H4 (cell line): ENCODE measurements at regions not wholly inside any gene's neighbourhood (a gene's known extent, or its start where the extent isn't known, plus 50 kb on each side); places are given as distances from the start of the nearest gene placed in this dataset.
"Not testable (repeated sequence)": the region's sequence is repeated elsewhere in the genome, so short reads cannot be mapped to it uniquely, and the experiment has no call there.

Source experiments
- DNase-seq: peaks from one replicate; pipeline ENCODE4 v3.0.0-alpha.2; 2015; ENCODE audit warnings: low spot score

DNA sequence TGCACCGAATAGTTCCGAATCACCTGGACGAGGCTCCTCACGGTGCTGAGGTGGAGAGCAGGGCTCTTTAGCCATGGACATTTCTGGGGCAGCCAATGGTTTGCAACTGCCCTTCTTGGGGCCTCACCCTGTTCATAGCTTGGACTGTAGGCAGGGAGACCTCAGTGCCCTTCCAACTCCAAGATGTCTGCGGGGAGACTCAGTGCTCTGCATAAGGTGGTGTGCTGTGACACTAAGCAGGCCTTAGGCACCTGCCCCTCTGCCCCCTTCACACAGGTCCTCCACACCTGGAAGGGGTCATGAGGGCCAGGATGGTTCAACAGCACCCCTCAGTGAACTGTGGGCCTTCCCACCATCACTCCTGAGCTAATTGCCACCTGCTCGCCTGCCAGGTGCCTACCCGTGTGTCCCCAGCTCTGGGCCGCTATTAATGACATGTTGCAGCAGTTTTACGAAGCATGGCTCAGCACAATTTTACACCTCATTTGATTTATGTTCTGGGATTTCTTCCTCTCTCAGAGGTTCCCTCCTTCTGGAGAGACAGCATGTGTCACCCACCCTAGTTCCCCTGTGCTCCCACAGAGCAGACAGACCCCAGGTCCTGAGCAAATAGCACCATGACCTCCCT lies 101.2 kb upstream of the SMAD3 start:
- no peak for DNase-seq

- DNase-seq, result no peak
Observed at GRCh38 chr15:66964791-66965190, 100.6 kb upstream of the SMAD3 start.

GRCh38 chr15:66965201-66965900 lies 100.1 kb upstream of the SMAD3 start:
- DNase-seq, result no peak

DNA sequence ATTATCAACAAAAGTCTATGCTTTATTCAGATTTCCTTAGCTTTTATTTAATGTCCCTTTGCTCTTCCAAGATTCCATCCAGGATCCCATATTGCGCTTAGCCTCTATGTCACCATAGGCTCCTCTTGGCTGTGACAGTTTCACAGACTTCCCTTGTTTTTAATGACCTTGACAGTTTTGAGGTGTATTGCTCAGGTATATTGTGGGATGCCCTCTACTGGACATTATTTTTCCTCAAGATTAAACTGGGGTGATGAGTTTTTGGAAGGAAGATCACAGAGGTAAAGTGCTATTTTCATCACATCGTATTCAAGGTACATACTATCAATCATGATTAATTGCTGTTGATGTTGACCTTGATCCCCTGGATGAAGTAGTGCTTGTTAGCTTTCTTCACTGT lies 99.1 kb upstream of the SMAD3 start:
- DNase-seq, result no peak

GRCh38 chr15:66968806-66969596 lies 96.4 kb upstream of the SMAD3 start:
- no peak for DNase-seq

DNA sequence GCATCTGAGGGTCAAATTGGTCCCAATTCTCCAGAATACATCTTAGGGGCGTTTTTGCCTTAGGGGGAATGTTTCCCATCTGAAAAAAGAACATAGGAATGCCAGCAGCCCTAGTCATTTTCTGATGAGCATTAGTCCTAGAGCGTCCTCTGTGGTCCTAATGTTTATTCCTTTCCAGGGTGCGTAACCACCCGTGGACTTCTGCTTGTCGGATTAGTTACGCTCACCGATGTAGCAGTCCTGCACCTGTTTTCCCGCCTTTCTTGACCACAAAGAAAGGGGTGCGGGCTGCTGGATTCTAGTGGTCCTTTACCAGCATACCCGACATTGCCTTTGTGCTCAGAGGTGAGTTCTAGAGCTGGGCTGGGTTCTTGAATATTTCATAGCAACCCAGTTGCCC lies 91.3 kb upstream of the SMAD3 start:
- DNase-seq, result not testable (repeated sequence)

GRCh38 chr15:66976106-66976640 lies 89.2 kb upstream of the SMAD3 start:
- DNase-seq, result not testable (repeated sequence)

GRCh38 chr15:66980326-66980725 lies 85.1 kb upstream of the SMAD3 start:
- DNase-seq, result not testable (repeated sequence)

DNA sequence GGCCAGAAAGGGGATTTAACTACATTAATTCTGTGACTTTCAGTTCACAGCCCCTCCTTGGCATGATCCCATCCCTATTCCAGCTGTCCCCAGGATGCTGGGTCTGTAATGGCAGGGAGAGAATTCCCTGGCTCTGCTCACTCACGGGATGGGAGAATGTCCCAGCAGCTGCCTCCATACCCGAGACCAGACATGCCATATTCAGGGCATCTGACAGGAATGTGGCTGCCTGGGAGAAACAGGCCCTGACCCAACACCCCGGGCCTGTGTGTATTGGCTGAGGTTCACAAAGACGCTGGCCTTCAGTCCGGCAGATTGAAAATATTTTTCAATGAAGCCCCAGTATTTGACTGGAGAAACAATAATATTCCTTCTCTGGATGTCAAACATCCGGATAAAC lies 83.6 kb upstream of the SMAD3 start:
- no peak for DNase-seq

DNA sequence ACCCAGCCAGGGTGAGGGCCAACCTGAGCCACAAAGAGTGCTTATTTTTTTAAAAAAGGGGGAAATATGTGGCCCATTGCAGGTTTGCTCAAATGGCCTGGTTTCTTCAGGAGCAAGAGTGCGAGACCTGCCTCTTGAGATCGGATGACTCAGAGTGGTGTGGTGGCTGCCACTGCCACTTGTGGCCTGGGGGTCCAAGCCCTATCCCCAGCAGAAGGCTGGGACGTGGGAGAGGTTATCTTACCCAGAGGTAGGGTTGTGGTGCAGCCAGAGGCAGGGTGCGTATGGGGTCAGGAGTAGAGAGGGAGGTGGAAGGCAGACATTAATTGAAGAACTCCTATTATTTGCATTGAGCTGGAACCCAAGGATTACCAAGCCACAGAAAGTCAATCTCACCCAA lies 83.2 kb upstream of the SMAD3 start:
- no peak for DNase-seq

DNA sequence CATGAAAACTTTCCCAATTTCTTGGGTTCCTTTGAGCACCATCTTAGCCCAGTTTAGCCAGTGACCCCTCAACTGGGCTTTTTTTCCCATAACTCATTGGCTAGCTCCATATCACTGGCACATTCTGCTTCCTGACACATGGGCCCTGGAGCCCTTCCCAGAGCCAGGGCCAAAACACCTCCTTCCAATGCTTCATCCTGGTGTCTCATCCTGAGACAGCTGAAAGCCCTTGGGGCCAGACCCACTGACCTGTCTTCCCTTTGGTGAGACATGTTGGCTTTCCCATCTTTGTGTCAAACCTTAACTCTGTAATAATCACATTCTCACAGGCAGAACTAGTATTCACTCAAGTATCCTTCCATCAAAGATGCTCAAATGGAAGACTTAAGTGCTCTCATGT lies 82.6 kb upstream of the SMAD3 start:
- no peak for DNase-seq

DNA sequence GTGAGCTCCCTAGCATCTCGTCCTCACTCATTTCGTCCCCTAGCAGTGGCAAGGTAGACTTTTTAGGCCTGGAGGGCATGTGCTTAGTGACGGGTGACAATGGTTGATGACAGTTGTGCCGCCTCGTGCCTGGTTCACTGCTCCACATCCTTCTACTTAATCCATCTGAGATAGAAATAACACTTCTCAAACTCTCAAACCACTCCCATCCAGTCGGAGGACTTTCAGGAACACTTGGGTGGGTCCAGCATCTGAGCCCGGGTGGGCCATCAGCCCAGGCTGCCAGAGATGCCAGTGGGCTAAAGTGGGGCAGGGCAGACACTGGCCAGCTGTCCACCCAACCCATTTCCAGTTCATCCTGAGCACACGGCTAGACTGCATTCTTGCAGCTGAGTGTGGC lies 79.7 kb upstream of the SMAD3 start:
- DNase-seq, result no peak

DNA sequence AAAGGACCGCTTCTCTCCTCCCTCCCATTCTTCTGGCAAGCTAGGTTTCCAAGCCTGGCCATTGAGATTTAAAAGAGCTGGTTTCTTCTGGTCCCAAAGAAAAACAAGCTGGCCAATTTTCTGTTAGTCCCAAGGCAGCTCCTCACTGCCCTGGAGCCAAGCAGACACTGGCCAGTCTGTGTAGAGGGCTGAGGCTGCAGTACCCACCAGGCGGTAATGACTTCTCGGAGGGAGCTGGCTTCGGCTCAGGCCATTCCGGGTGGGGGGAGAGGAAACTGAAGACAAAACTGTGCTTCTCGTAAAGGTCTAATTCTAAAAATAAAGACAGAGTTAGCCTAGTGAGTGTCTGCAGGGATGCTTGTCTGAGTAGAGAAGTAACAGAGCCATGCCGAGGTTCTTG lies 78.5 kb upstream of the SMAD3 start:
- no peak for DNase-seq

GRCh38 chr15:66993090-66993489 lies 72.3 kb upstream of the SMAD3 start:
- no peak for DNase-seq

DNA sequence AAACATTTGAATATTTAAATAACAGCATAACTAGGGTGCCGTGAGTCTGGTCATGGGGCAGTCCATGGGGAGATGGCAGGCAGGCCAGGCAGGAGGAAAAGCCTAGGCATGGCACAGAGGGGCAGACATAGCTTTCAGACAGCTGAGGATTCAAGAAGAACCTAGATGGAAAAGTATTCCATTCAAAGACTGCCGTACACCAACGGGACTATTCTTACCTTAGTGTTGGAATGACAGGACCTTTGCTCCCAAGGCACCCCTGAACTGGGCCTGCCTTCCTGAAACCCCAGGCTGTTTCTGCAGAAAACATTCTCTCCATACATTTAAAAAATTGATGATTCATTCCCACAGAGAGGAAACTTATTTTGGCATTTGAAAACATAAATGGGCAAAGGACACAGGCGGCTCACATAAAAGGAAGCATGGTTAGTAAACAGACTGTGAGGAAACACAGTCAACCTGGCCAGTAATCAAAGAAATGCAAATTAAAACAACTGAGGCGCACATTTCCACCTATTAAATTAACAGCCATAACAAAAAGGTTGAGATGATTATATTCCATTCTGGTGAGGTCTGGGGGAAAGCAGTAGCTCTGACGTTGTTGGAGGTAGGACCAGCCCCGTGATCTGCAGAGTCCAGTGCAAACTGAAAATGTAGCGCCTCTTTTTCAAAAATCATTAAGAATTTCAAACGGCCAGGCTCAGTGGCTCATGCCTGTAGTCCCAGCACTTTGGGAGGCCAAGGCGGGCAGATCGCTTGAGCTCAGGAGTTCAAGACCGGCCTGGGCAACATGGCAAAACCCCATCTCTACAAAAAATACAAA lies 71.3 kb upstream of the SMAD3 start:
- DNase-seq, result no peak

DNA sequence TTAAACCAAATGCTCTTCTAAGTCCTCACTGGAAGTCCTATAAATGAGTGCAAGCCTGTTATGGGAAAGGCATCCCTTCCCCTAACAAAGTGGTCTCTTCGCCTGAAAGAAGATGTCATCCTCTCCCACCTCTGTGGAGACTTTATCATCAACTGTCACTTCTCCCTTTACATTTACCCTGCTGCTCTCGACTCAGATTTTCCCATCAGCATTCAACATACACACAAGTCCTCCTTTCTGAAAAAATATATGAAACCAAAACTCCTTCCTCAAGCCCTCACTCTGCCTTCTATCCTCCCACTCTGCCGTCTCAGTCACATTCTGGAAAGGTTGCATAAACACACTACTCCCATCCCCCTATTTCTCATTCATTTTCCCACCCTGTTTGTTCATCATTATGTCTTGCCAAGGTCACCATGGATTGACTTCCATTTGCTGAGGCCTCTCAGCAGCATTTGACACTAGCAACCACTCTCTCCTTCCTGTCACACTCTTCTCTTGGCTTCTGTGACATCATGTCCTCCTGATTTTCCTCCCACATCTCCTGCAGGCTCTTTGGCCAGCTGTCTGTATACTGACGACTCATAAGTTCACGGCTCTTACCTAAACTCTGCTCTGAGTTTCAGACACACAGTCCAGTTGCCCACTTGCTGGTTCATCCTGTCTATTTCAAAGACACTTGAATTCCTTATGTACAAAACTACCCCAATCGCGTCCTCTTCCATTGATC lies 70.3 kb upstream of the SMAD3 start:
- no peak for DNase-seq

GRCh38 chr15:66996094-66996493 lies 69.3 kb upstream of the SMAD3 start:
- no peak for DNase-seq

DNA sequence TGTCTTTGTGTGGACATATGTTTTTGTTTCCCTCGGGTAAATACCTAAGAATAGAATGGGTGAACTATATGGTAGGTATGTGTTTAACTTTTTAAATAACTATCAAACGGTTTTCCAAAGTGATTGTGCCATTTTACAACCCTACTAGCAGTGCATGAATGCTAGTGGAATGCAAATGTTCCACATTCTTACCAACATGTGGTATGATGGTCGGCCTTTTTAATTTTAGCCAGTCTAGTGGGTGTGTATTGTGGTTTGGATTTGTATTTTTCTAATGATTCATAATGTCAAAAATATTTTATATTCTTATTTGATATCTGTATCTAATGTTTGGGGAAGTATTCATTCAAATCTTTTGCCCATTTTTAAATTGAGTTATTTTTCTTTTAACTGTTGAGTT lies 68.2 kb upstream of the SMAD3 start:
- DNase-seq, result no peak

DNA sequence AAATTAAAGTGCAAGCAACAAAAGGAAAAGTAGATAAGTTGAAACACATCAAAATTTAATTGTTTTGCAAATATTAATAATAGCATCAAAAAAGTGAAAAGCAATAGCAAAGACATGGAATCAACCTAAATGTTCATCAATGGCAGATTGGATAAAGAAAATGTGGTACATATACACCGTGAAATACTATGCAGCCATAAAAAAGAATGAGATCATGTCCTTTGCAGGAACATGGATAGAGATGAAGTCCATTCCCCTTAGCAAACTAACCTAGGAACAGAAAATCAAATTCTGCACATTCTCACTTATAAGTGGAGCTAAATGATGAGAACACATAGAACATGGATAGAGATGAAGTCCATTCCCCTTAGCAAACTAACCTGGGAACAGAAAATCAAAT lies 67.2 kb upstream of the SMAD3 start:
- DNase-seq, result not testable (repeated sequence)

GRCh38 chr15:66999046-66999968 lies 66.1 kb upstream of the SMAD3 start:
- DNase-seq, result no peak
